Stimulated activated CD8-positive, alpha-beta memory T cell treated with anti-CD3 and anti-CD28 coated beads, Interleukin-7, amount 100 ng/mL, for 48 hours (primary cell): ENCODE measurements at regions not wholly inside any gene's neighbourhood (a gene's known extent, or its start where the extent isn't known, plus 50 kb on each side); places are given as distances from the start of the nearest gene placed in this dataset.
"Not testable (repeated sequence)": the region's sequence is repeated elsewhere in the genome, so short reads cannot be mapped to it uniquely, and the experiment has no call there.

ENCODE experiments used
- DNase-seq, 2 donors: peaks; one replicate each; pipeline ENCODE4 v3.0.0-alpha.2; 2020; ENCODE audit warnings: low read depth in 1 of 2; ENCODE audit errors: extremely low read depth in 1 of 2

- DNase-seq: no peak
Measured at GRCh38 chr5:71771191-71771590, 52.1 kb downstream of the CARTPT start.

- DNase-seq: no peak
Measured at GRCh38 chr5:71778678-71779276, 59.7 kb downstream of the CARTPT start.

GRCh38 chr5:71780597-71780996, 61.5 kb downstream of the CARTPT start:
- no peak for DNase-seq

GRCh38 chr5:71782393-71782770, 63.3 kb downstream of the CARTPT start:
- no peak for DNase-seq

GRCh38 chr5:71782771-71783770, 64.0 kb downstream of the CARTPT start:
- DNase-seq: peak; percentile 28 to 40

GRCh38 chr5:71783891-71784290, 64.8 kb downstream of the CARTPT start:
- DNase-seq: no peak

GRCh38 chr5:71786337-71787055, 67.4 kb downstream of the CARTPT start:
- no peak for DNase-seq

- no peak for DNase-seq
Measured at GRCh38 chr5:71788794-71789193, 69.7 kb downstream of the CARTPT start.

GRCh38 chr5:71789746-71790145, 70.7 kb downstream of the CARTPT start:
- DNase-seq: no peak

GRCh38 chr5:71790433-71790832, 71.4 kb downstream of the CARTPT start:
- DNase-seq: no peak

- not testable (repeated sequence) for DNase-seq
Measured at GRCh38 chr5:71792041-71792440, 73.0 kb downstream of the CARTPT start.

GRCh38 chr5:71794061-71794695, 75.1 kb downstream of the CARTPT start:
- no peak for DNase-seq

- DNase-seq: no peak
Measured at GRCh38 chr5:71802673-71803072, 83.6 kb downstream of the CARTPT start.

GRCh38 chr5:71806711-71807110, 87.6 kb downstream of the CARTPT start:
- DNase-seq: no peak

GRCh38 chr5:71807909-71808308, 88.8 kb downstream of the CARTPT start:
- DNase-seq: no peak

- DNase-seq: no peak
Measured at GRCh38 chr5:71809446-71809845, 90.4 kb downstream of the CARTPT start.

- no peak for DNase-seq
Measured at GRCh38 chr5:71810023-71810422, 90.9 kb downstream of the CARTPT start.

GRCh38 chr5:71810471-71811195, 91.6 kb downstream of the CARTPT start:
- no peak for DNase-seq

GRCh38 chr5:71811779-71812178, 92.7 kb downstream of the CARTPT start:
- no peak for DNase-seq

GRCh38 chr5:71816307-71816706, 97.2 kb downstream of the CARTPT start:
- DNase-seq: no peak
